ENCODE measurements at regions not wholly inside any gene's neighbourhood (a gene's known extent, or its start where the extent isn't known, plus 50 kb on each side); places are given as distances from the start of the nearest gene placed in this dataset.
"Not testable (repeated sequence)": the region's sequence is repeated elsewhere in the genome, so short reads cannot be mapped to it uniquely, and the experiment has no call there.

DNA sequence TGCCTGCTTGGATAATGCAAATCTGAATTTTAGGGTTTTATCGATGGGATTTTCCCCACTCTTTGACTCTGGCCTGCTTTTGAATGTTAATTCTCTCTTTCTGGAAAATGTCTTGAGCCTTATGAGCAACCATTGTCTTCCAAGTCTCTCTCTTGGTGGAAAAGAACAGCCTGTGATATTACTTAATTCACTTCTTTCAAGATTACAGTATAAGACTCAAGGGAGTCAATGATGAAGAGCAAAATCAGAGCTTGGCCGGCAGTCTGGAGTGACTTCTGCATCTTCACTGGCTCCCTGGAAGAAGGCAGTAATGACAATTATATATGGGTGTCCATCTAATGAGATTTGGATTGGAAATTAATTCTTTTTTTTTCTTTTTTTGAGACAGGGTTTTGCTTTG is 122.9 kb upstream of the ZEB2 start:
- DNase-seq (ENCODE audit: low spot score in 2 of 2), result no peak
- no peaks in the 10 kb centered on the region for H3K9me3 ChIP-seq
- no peaks in the 10 kb centered on the region for H3K4me1 ChIP-seq
- no peak for TF ChIP-seq EP300 (IDR thresholded peaks at IDR 0.05)
- no peak for TF ChIP-seq POLR2A (IDR thresholded peaks at IDR 0.05)
- no peak for TF ChIP-seq POLR2AphosphoS5 (IDR thresholded peaks at IDR 0.05)
- TF ChIP-seq, protein P1, sequence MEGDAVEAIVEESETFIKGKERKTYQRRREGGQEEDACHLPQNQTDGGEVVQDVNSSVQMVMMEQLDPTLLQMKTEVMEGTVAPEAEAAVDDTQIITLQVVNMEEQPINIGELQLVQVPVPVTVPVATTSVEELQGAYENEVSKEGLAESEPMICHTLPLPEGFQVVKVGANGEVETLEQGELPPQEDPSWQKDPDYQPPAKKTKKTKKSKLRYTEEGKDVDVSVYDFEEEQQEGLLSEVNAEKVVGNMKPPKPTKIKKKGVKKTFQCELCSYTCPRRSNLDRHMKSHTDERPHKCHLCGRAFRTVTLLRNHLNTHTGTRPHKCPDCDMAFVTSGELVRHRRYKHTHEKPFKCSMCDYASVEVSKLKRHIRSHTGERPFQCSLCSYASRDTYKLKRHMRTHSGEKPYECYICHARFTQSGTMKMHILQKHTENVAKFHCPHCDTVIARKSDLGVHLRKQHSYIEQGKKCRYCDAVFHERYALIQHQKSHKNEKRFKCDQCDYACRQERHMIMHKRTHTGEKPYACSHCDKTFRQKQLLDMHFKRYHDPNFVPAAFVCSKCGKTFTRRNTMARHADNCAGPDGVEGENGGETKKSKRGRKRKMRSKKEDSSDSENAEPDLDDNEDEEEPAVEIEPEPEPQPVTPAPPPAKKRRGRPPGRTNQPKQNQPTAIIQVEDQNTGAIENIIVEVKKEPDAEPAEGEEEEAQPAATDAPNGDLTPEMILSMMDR (IDR thresholded peaks at IDR 0.05), result no peak
- H3K27ac ChIP-seq, result no peak overlapping the region
- no peaks in the 10 kb centered on the region for H3K36me3 ChIP-seq
- no peak overlapping the region for H3K4me3 ChIP-seq
- 70% methylated on average over 2 of the region's 2 CpGs for WGBS
- no peaks in the 10 kb centered on the region for H3K27me3 ChIP-seq

DNA sequence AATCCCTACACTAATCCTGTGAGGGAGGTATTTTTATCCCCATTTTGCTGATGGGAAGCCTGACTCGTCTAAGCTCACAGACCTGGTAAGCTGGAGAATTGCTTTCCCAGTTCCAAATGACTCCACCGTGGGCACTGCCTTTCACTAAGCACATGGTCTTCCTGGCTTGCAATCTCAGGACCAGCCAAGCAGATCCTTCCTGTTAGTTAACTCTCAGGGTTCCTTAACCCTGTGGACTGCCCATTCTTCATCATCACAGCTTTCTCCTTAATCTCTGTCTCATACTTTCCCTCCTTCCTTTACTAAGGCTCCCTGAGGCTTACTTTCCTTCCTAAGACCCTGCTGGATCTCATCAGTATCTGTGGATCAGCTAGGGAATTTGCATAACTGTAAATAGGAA is 122.2 kb upstream of the ZEB2 start:
- H3K36me3 ChIP-seq, result no peaks in the 10 kb centered on the region
- no peak overlapping the region for H3K4me3 ChIP-seq
- DNase-seq (ENCODE audit: low spot score in 2 of 2), result no peak
- WGBS, result 56% methylated on average over 2 of the region's 2 CpGs
- no peak for TF ChIP-seq POLR2AphosphoS5 (IDR thresholded peaks at IDR 0.05)
- no peak for TF ChIP-seq POLR2A (IDR thresholded peaks at IDR 0.05)
- no peak for TF ChIP-seq EP300 (IDR thresholded peaks at IDR 0.05)
- TF ChIP-seq, protein P1 (IDR thresholded peaks at IDR 0.05), result no peak
- H3K9me3 ChIP-seq, result no peaks in the 10 kb centered on the region
- no peak overlapping the region for H3K27ac ChIP-seq
- H3K4me1 ChIP-seq, result no peaks in the 10 kb centered on the region
- H3K27me3 ChIP-seq, result no peaks in the 10 kb centered on the region

DNA sequence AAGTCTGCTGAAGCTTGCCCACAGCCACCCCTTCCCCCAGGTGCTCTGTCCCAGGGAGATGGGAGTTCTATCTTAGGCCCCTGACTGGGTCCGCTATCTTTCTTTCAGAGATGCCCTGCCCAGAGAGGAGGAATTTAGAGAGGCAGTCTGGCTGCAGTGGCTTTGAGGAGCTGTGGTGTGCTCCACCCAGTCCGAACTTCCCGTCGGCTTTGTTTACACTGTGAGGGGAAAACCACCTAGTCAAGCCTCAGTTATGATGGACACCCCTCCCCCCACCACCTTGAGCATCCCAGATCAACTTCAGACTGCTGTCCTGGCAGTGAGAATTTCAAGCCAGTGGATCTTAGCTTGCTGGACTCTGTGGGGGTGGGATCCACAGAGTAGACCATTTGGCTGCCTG is 118.3 kb upstream of the ZEB2 start:
- not testable (repeated sequence) for H3K4me3 ChIP-seq; H3K27ac ChIP-seq; H3K36me3 ChIP-seq; H3K9me3 ChIP-seq; DNase-seq (ENCODE audit: low spot score in 2 of 2); H3K4me1 ChIP-seq; H3K27me3 ChIP-seq
- WGBS, result 96% methylated on average over 4 of the region's 4 CpGs

DNA sequence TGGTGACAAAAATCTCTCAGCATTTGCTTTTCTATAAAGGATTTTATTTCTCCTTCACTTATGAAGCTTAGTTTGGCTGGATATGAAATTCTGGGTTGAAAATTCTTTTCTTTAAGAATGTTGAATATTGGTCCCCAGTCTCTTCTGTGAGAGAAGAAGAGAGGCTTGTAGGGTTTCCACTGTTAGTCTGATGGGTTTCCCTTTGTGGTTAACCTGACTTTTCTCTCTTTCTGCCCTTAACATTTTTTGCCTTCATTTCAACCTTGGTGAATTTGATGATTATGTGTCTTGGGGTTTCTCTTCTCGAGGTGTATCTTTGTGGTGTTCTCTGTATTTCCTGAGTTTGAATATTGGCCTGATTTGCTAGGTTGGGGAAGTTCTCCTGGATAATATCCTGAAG is 116.9 kb upstream of the ZEB2 start:
- not testable (repeated sequence) for H3K9me3 ChIP-seq; H3K4me3 ChIP-seq; H3K4me1 ChIP-seq; H3K27me3 ChIP-seq; H3K36me3 ChIP-seq; DNase-seq (ENCODE audit: low spot score in 2 of 2); H3K27ac ChIP-seq
- 92% methylated on average over 1 of the region's 1 CpG for WGBS

DNA sequence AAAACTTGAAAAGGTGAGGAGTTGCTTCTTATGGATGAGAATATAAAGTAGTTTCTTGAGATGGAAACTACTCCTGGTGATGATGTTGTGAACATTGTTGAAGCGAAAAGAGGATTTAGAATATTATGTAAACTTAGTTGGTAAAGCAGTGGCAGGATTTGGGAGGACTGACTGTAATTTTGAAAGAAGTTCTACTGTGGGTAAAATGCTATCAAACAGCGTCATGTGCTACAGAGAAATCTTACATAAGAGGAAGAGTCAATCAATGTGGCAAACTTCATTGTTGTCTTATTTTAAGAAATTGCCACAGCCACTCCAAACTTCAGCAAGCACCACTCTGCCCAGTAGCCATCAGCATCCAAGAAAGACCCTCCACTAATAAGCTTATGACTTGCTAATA is 112.9 kb upstream of the ZEB2 start:
- no peaks in the 10 kb centered on the region for H3K36me3 ChIP-seq
- no peaks in the 10 kb centered on the region for H3K9me3 ChIP-seq
- no peak for TF ChIP-seq POLR2A (IDR thresholded peaks at IDR 0.05)
- no peak for TF ChIP-seq POLR2AphosphoS5 (IDR thresholded peaks at IDR 0.05)
- no peak for TF ChIP-seq EP300 (IDR thresholded peaks at IDR 0.05)
- TF ChIP-seq, protein P1 (IDR thresholded peaks at IDR 0.05), result no peak
- 86% methylated on average over 2 of the region's 2 CpGs for WGBS
- H3K4me3 ChIP-seq, result no peak overlapping the region
- peaks cover 3% of the 10 kb centered on the region for H3K4me1 ChIP-seq
- H3K27me3 ChIP-seq, result no peaks in the 10 kb centered on the region
- no peak for DNase-seq (ENCODE audit: low spot score in 2 of 2)
- no peak overlapping the region for H3K27ac ChIP-seq

DNA sequence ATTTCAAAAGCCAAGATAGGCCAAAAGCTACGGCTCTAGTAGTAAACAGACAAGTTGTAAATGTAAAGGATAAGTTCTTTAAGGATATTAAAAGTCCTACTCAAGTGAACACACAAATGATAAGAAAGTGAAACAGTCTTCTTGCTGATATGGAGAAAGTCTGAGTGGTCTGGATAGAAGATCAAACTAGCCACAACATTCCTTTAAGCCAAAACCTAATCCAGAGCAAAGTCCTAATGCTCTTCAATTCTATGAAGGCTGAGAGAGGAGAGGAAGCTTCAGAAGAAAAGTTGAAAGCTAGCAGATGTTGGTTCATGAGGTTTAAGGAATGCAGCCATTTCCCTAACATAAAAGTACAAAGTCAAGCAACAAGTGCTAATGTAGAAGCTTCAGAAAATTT is 111.7 kb upstream of the ZEB2 start:
- WGBS, result 83% methylated on average over 1 of the region's 1 CpG
- peaks cover 3% of the 10 kb centered on the region for H3K4me1 ChIP-seq
- no peak for DNase-seq (ENCODE audit: low spot score in 2 of 2)
- H3K9me3 ChIP-seq, result no peaks in the 10 kb centered on the region
- H3K27me3 ChIP-seq, result no peaks in the 10 kb centered on the region
- no peaks in the 10 kb centered on the region for H3K36me3 ChIP-seq
- no peak for TF ChIP-seq POLR2AphosphoS5 (IDR thresholded peaks at IDR 0.05)
- TF ChIP-seq POLR2A (IDR thresholded peaks at IDR 0.05), result no peak
- TF ChIP-seq, protein P1 (IDR thresholded peaks at IDR 0.05), result no peak
- no peak for TF ChIP-seq EP300 (IDR thresholded peaks at IDR 0.05)
- H3K27ac ChIP-seq, result no peak overlapping the region
- H3K4me3 ChIP-seq, result no peak overlapping the region

Measured in suprapubic skin (tissue), 4 donors.